H9 (cell line): ENCODE measurements at regions not wholly inside any gene's neighbourhood (a gene's known extent, or its start where the extent isn't known, plus 50 kb on each side); places are given as distances from the start of the nearest gene placed in this dataset.

Experiments used
- DNase-seq: peaks from one replicate; pipeline ENCODE4 v3.0.0-alpha.2; 2017
- H2AFZ ChIP-seq: one replicate; pipeline ENCODE4 v1.6.1; 2013; ENCODE audit warnings: mild to moderate bottlenecking, low read length, control low read depth, moderate library complexity
- H2AK5ac ChIP-seq: 2 replicates; pipeline ENCODE4 v1.6.1; 2013; ENCODE audit warnings: low read length, control low read depth, mixed read lengths; ENCODE audit not compliant: insufficient read length
- H2BK120ac ChIP-seq: one replicate; pipeline ENCODE4 v1.6.1; 2013; ENCODE audit warnings: low read depth, mild to moderate bottlenecking, low read length, control low read depth, inconsistent platforms; ENCODE audit not compliant: poor library complexity, severe bottlenecking
- H2BK12ac ChIP-seq: 2 replicates; pipeline ENCODE4 v1.6.1; 2013; ENCODE audit warnings: low read length, control low read depth, mixed read lengths, low read depth; ENCODE audit not compliant: insufficient read length
- H2BK15ac ChIP-seq: 2 replicates; pipeline ENCODE4 v1.6.1; 2013; ENCODE audit warnings: low read depth, low read length, control low read depth
- H2BK20ac ChIP-seq: one replicate; pipeline ENCODE4 v1.6.1; 2013; ENCODE audit warnings: low read depth, mild to moderate bottlenecking, low read length, control low read depth, inconsistent platforms; ENCODE audit not compliant: poor library complexity, severe bottlenecking
- H2BK5ac ChIP-seq: 2 replicates; pipeline ENCODE4 v1.6.1; 2013; ENCODE audit warnings: low read length, control low read depth, mixed read lengths; ENCODE audit not compliant: insufficient read length
- H3K14ac ChIP-seq: 2 replicates; pipeline ENCODE4 v1.6.1; 2013; ENCODE audit warnings: low read length, control low read depth; ENCODE audit not compliant: insufficient read depth
- H3K18ac ChIP-seq: 2 replicates; pipeline ENCODE4 v1.6.1; 2013; ENCODE audit warnings: low read depth, mild to moderate bottlenecking, mixed read lengths, low read length, control low read depth; ENCODE audit not compliant: insufficient read length
- H3K23ac ChIP-seq: 2 replicates; pipeline ENCODE4 v1.6.1; 2013; ENCODE audit warnings: low read length, control low read depth, mixed read lengths, low read depth; ENCODE audit not compliant: insufficient read length
- H3K23me2 ChIP-seq: 2 replicates; pipeline ENCODE4 v1.6.1; 2013; ENCODE audit warnings: low read depth, mild to moderate bottlenecking, mixed read lengths, low read length, control low read depth; ENCODE audit not compliant: insufficient read length, poor library complexity, severe bottlenecking
- H3K27ac ChIP-seq: 2 replicates; pipeline ENCODE4 v1.5.1; 2013; ENCODE audit warnings: low read length, control low read depth, mixed read lengths, low read depth; ENCODE audit not compliant: insufficient read length
- H3K27me3 ChIP-seq: 2 replicates; pipeline ENCODE4 v1.6.1; 2013; ENCODE audit warnings: low read length, control low read depth, inconsistent platforms; ENCODE audit not compliant: insufficient read depth
- H3K4ac ChIP-seq: 2 replicates; pipeline ENCODE4 v1.6.1; 2013; ENCODE audit warnings: low read depth, mild to moderate bottlenecking, control low read depth, inconsistent platforms, low read length, moderate library complexity
- H3K4me1 ChIP-seq: 2 replicates; pipeline ENCODE4 v1.6.1; 2013; ENCODE audit warnings: low read length, control low read depth, inconsistent platforms; ENCODE audit not compliant: insufficient read depth
- H3K4me2 ChIP-seq: 2 replicates; pipeline ENCODE4 v1.6.1; 2013; ENCODE audit warnings: low read length, control low read depth, mixed read lengths; ENCODE audit not compliant: insufficient read length, insufficient read depth
- H3K56ac ChIP-seq: 2 replicates; pipeline ENCODE4 v1.6.1; 2013; ENCODE audit warnings: low read depth, mild to moderate bottlenecking, mixed read lengths, low read length, control low read depth; ENCODE audit not compliant: insufficient read length
- H3K79me1 ChIP-seq: 2 replicates; pipeline ENCODE4 v1.6.1; 2013; ENCODE audit warnings: low read depth, mild to moderate bottlenecking, moderate library complexity, low read length, control low read depth, inconsistent platforms; ENCODE audit not compliant: insufficient read depth, poor library complexity, severe bottlenecking
- H3K79me2 ChIP-seq: 2 replicates; pipeline ENCODE4 v1.6.1; 2013; ENCODE audit warnings: low read length, control low read depth, inconsistent platforms; ENCODE audit not compliant: insufficient read depth
- H3K9ac ChIP-seq: 2 replicates; pipeline ENCODE4 v1.6.1; 2013; ENCODE audit warnings: low read length, control low read depth, mixed read lengths; ENCODE audit not compliant: insufficient read length; ENCODE audit errors: extremely low read depth
- H3K9me3 ChIP-seq: one replicate; pipeline ENCODE4 v1.6.1; 2013; ENCODE audit warnings: low read depth, low read length, inconsistent platforms; ENCODE audit not compliant: control insufficient read depth
- H3T11ph ChIP-seq: one replicate; pipeline ENCODE4 v1.6.1; 2013; ENCODE audit warnings: mild to moderate bottlenecking, low read length, control low read depth, inconsistent platforms
- H4K20me1 ChIP-seq: one replicate; pipeline ENCODE4 v1.6.1; 2013; ENCODE audit not compliant: control insufficient read depth, insufficient read length, insufficient read depth
- H4K5ac ChIP-seq: 2 replicates; pipeline ENCODE4 v1.6.1; 2013; ENCODE audit warnings: low read depth, mild to moderate bottlenecking, mixed read lengths, low read length, control low read depth; ENCODE audit not compliant: insufficient read length
- H4K8ac ChIP-seq: replicated peaks from 2 replicates; pipeline ENCODE4 v1.6.1; 2013; ENCODE audit warnings: low read length, control low read depth, mixed read lengths, low read depth; ENCODE audit not compliant: insufficient read length
- H4K91ac ChIP-seq: 2 replicates; pipeline ENCODE4 v1.6.1; 2013; ENCODE audit warnings: low read depth, mild to moderate bottlenecking, moderate library complexity, mixed read lengths, low read length, control low read depth; ENCODE audit not compliant: insufficient read length
- H3K27ac Mint-ChIP-seq, 3 experiments: 2 replicates in 2 of 3; 3 replicates in 1 of 3; pipeline ENCODE4 v1.8.0; 2020 to 2021; ENCODE audit warnings: mixed read lengths in 3 of 3, mild to moderate bottlenecking in 1 of 3, moderate library complexity in 1 of 3
- H3K27me3 Mint-ChIP-seq: 2 replicates; pipeline ENCODE4 v1.8.0; 2021; ENCODE audit warnings: low read depth, mild to moderate bottlenecking, moderate library complexity, mixed read lengths
- H3K36me3 Mint-ChIP-seq, 3 experiments: 2 replicates in 2 of 3; 3 replicates in 1 of 3; pipeline ENCODE4 v1.8.0; 2020 to 2021; ENCODE audit warnings: low read depth in 3 of 3, mixed read lengths in 3 of 3; ENCODE audit not compliant: insufficient read depth in 1 of 3
- H3K4me1 Mint-ChIP-seq, 2 experiments: 2 replicates each; pipeline ENCODE4 v1.8.0; 2020; ENCODE audit warnings: mixed read lengths in 2 of 2
- H3K4me3 Mint-ChIP-seq, 2 experiments: 2 replicates in 1 of 2; 3 replicates in 1 of 2; pipeline ENCODE4 v1.8.0; 2020 to 2021; ENCODE audit warnings: mild to moderate bottlenecking in 2 of 2, mixed read lengths in 2 of 2, moderate library complexity in 1 of 2
- H3K9me3 Mint-ChIP-seq, 2 experiments: 2 replicates in 1 of 2; 3 replicates in 1 of 2; pipeline ENCODE4 v1.8.0; 2020; ENCODE audit warnings: mild to moderate bottlenecking in 2 of 2, mixed read lengths in 2 of 2, moderate library complexity in 1 of 2
- WGBS: extraction: QIAGEN DNeasy Blood & Tissue Kit; methylation state at CpG from one replicate; pipeline ENCODE4 v1.1.7; 2013; ENCODE audit warnings: missing lambda C conversion rate, low lambda C conversion rate, mixed read lengths; ENCODE audit not compliant: insufficient read length; ENCODE audit errors: extremely low coverage; 5-methylcytosine and 5-hydroxymethylcytosine counted together
- TF ChIP-seq, protein P1 (sequence below): fragments of 200-600 bp; sonication (generic); conservative IDR thresholded peaks from 3 replicates; pipeline ENCODE4 v1.8.0; 2021; ENCODE audit warnings: antibody characterized with exemption, mild to moderate bottlenecking

GRCh38 chr18:79606621-79607331 lies 72.8 kb upstream of the CTDP1 start:
- H4K5ac ChIP-seq = no peak overlapping the region
- Mint-ChIP-seq H3K36me3 (no peaks in the 10 kb centered on the region), H3K4me3 (no peak overlapping the region), H3K9me3 (no peaks in the 10 kb centered on the region; a peak in 1 of 5 replicates), H3K4me1 (peaks cover 5 to 12% of the 10 kb centered on the region in 2 experiments), H3K27me3 (no peaks in the 10 kb centered on the region; the same call in none of the 2 replicates), H3K27ac (no peak overlapping the region)
- no peak overlapping the region for H3K56ac ChIP-seq
- H3K4ac ChIP-seq = no peak overlapping the region
- H3K18ac ChIP-seq = no peak overlapping the region
- no peak overlapping the region for H2BK120ac ChIP-seq
- H2AK5ac ChIP-seq = no peak overlapping the region
- H2AFZ ChIP-seq = no peak overlapping the region
- no peaks in the 10 kb centered on the region for H3K23me2 ChIP-seq
- H2BK15ac ChIP-seq = no peak overlapping the region
- TF ChIP-seq, protein P1, sequence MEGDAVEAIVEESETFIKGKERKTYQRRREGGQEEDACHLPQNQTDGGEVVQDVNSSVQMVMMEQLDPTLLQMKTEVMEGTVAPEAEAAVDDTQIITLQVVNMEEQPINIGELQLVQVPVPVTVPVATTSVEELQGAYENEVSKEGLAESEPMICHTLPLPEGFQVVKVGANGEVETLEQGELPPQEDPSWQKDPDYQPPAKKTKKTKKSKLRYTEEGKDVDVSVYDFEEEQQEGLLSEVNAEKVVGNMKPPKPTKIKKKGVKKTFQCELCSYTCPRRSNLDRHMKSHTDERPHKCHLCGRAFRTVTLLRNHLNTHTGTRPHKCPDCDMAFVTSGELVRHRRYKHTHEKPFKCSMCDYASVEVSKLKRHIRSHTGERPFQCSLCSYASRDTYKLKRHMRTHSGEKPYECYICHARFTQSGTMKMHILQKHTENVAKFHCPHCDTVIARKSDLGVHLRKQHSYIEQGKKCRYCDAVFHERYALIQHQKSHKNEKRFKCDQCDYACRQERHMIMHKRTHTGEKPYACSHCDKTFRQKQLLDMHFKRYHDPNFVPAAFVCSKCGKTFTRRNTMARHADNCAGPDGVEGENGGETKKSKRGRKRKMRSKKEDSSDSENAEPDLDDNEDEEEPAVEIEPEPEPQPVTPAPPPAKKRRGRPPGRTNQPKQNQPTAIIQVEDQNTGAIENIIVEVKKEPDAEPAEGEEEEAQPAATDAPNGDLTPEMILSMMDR = no peak
- H3K27me3 ChIP-seq = no peaks in the 10 kb centered on the region
- H3K79me2 ChIP-seq = no peaks in the 10 kb centered on the region
- no peak overlapping the region; the same call in 1 of the 2 replicates for H3K14ac ChIP-seq
- no peaks in the 10 kb centered on the region for H4K20me1 ChIP-seq
- no CpG with 5 or more reads among the region's 31 CpGs for WGBS
- DNase-seq = no peak
- H3K27ac ChIP-seq = no peak overlapping the region
- H3K9ac ChIP-seq = no peak overlapping the region
- H3K4me1 ChIP-seq = peaks cover 3% of the 10 kb centered on the region; the same call in 1 of the 2 replicates
- H3K23ac ChIP-seq = no peak overlapping the region
- H3K4me2 ChIP-seq = no peak overlapping the region
- H2BK20ac ChIP-seq = no peak overlapping the region
- H3K79me1 ChIP-seq = no peaks in the 10 kb centered on the region
- H2BK5ac ChIP-seq = no peak overlapping the region
- H4K8ac ChIP-seq = no peak overlapping the region
- no peaks in the 10 kb centered on the region for H3K9me3 ChIP-seq
- H2BK12ac ChIP-seq = no peak overlapping the region
- H3T11ph ChIP-seq = no peak overlapping the region
- H4K91ac ChIP-seq = no peak overlapping the region
